Left lung (tissue), 4 donors: ENCODE measurements at regions not wholly inside any gene's neighbourhood (a gene's known extent, or its start where the extent isn't known, plus 50 kb on each side); places are given as distances from the start of the nearest gene placed in this dataset.

ENCODE experiments used
- ATAC-seq: fragments of 200-7000 bp; cut with Tn5 transposase; one replicate; pipeline ENCODE4 v1.9.1; 2020; ENCODE audit warnings: moderate library complexity
- DNase-seq, 4 donors: peaks; one replicate each; pipeline ENCODE4 v3.0.0-alpha.2; 2013 to 2020
- H3K27ac ChIP-seq, 2 donors: fragments of 200-600 bp; sonication (generic) in 1 of 2; one replicate each; pipeline versions ENCODE4 v1.5.0 to v1.8.0; 2020 to 2021
- H3K27me3 ChIP-seq, 2 donors: fragments of 200-600 bp; sonication (generic) in 1 of 2; one replicate each; pipeline versions ENCODE4 v1.5.0 to v1.8.0; 2020 to 2021
- H3K36me3 ChIP-seq, 2 donors: fragments of 200-600 bp; sonication (generic) in 1 of 2; one replicate each; pipeline versions ENCODE4 v1.5.0 to v1.8.0; 2020 to 2021
- H3K4me1 ChIP-seq, 2 donors: fragments of 200-600 bp; one replicate each; pipeline ENCODE4 v1.8.0; 2021
- H3K4me3 ChIP-seq, 2 donors: fragments of 200-600 bp; sonication (generic) in 1 of 2; one replicate each; pipeline versions ENCODE4 v1.5.0 to v1.8.0; 2020 to 2021; ENCODE audit warnings: mild to moderate bottlenecking in 1 of 2
- H3K9me3 ChIP-seq, 2 donors: fragments of 200-600 bp; sonication (generic) in 1 of 2; one replicate each; pipeline versions ENCODE4 v1.5.0 to v1.8.0; 2020 to 2021
- intact Hi-C, 2 donors: fragments of 100-400 bp; cut with DNase I; formaldehyde crosslinking; loops; one replicate each; pipeline versions ENCODE4 v1.11.2 to v1.14.2; 2022
- TF ChIP-seq, protein P1 (sequence below), 2 donors: fragments of 200-600 bp; sonication (generic) in 1 of 2; IDR thresholded peaks; one replicate each; pipeline versions ENCODE4 v1.5.0 to v1.8.0; 2021; ENCODE audit warnings: antibody characterized with exemption in 2 of 2
- donor health status: DM: no; HTN: yes; CAD: no.
- donor health status: DM: no; HTN: no; CAD: no.

DNA sequence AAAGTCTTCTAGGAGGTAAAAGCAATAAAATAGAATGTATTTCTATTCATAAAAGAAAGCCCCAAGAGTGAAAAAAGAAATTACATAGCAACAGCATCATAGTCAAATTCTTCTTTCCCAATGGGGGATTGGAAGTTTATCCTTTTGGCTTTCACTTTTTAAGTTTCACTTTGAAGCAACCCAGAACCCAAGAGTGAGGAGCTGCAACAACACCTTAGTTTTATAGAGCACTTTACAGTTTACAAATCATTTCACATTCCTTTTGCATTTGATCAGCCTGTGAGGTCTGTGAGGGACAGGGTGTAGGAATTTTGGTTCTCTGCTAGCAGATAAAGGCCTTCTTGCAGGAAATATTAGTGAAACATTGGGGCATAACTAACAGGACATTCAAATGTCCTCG is 112.0 kb upstream of the NDP start:
- intact Hi-C loops, result no loop called here
- no peak overlapping the region for H3K27ac ChIP-seq
- ATAC-seq (no peak), DNase-seq (no peak)
- TF ChIP-seq, protein P1, sequence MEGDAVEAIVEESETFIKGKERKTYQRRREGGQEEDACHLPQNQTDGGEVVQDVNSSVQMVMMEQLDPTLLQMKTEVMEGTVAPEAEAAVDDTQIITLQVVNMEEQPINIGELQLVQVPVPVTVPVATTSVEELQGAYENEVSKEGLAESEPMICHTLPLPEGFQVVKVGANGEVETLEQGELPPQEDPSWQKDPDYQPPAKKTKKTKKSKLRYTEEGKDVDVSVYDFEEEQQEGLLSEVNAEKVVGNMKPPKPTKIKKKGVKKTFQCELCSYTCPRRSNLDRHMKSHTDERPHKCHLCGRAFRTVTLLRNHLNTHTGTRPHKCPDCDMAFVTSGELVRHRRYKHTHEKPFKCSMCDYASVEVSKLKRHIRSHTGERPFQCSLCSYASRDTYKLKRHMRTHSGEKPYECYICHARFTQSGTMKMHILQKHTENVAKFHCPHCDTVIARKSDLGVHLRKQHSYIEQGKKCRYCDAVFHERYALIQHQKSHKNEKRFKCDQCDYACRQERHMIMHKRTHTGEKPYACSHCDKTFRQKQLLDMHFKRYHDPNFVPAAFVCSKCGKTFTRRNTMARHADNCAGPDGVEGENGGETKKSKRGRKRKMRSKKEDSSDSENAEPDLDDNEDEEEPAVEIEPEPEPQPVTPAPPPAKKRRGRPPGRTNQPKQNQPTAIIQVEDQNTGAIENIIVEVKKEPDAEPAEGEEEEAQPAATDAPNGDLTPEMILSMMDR (IDR thresholded peaks at IDR 0.05), result no peak
- peaks cover 0 to 3% of the 10 kb centered on the region in 2 donors for H3K27me3 ChIP-seq
- no peaks in the 10 kb centered on the region for H3K4me1 ChIP-seq
- no peak overlapping the region for H3K4me3 ChIP-seq
- H3K36me3 ChIP-seq, result no peaks in the 10 kb centered on the region
- no peaks in the 10 kb centered on the region for H3K9me3 ChIP-seq

DNA sequence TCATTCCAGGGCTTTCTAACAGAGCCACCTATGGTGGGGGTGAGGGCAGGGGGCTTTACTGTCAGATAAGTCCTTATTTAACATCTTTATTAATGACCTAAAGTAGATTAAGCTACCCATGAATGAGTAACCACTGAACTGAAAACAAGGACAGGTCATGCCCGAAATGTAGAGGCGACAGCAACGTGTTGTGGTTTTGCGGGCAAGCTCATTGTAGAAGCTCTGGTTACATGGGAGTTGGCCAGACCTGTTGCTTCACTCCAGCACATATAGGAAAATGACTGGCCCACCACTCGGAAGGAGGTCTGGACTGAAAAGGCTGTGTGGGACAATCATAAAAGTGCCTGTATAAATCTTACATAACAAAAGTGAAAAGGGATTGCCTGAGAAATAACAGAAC is 109.6 kb upstream of the NDP start:
- Histone ChIP-seq H3K4me3 (no peak overlapping the region), H3K4me1 (no peaks in the 10 kb centered on the region), H3K27me3 (peaks cover 0 to 3% of the 10 kb centered on the region in 2 donors), H3K9me3 (no peaks in the 10 kb centered on the region), H3K27ac (no peak overlapping the region), H3K36me3 (no peaks in the 10 kb centered on the region)
- TF ChIP-seq, protein P1 (IDR thresholded peaks at IDR 0.05), result no peak
- DNase-seq (no peak), ATAC-seq (no peak)
- intact Hi-C loops, result no loop called here

DNA sequence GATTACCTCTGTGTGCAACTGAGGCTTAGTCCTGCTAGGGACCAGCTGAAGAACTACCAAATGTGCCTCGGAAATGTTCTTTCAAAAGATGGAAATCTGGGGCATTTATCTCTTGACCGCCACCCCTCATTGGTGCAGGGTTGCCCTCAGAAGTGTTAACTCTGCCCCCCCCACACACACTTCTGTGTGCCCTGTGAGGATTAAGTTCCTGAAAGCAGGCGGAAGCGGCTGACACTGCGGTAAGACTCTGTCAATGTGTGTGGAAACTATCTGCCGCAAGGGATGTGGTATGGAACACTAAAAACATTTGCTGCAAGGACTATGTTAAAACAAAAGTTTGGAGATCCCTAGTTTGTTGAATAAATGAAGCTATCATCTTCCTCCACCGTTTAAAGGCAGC is 106.9 kb upstream of the NDP start:
- ATAC-seq (no peak), DNase-seq (no peak)
- no peaks in the 10 kb centered on the region for H3K4me1 ChIP-seq
- TF ChIP-seq, protein P1 (IDR thresholded peaks at IDR 0.05), result no peak
- no peak overlapping the region for H3K4me3 ChIP-seq
- H3K36me3 ChIP-seq, result no peaks in the 10 kb centered on the region
- H3K9me3 ChIP-seq, result no peaks in the 10 kb centered on the region
- intact Hi-C loops, result no loop called here
- no peak overlapping the region for H3K27ac ChIP-seq
- H3K27me3 ChIP-seq, result peaks cover 0 to 3% of the 10 kb centered on the region in 2 donors

DNA sequence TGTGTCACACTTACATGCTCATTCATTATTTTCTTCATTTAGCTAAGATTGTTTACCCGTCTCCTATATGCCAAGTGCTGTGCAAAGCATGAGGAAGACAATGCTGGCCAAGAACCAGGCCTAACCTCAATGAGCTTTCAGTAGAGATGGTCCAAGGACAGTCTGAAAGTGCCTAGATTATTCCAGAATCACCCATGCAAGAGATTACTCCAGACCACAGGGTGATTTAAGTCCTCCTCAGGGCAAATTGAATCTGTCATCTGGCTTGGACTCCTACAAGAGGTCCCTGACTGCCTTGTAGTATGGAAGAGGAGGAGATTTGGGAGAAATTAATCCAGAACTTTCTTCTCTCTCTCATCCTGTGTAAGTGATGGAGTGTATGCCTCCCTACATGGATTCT is 99.4 kb upstream of the NDP start:
- no peaks in the 10 kb centered on the region for H3K9me3 ChIP-seq
- H3K36me3 ChIP-seq, result no peaks in the 10 kb centered on the region
- intact Hi-C loops, result no loop called here
- no peak overlapping the region for H3K27ac ChIP-seq
- H3K27me3 ChIP-seq, result peaks cover 0 to 7% of the 10 kb centered on the region in 2 donors
- DNase-seq (no peak), ATAC-seq (no peak)
- H3K4me3 ChIP-seq, result no peak overlapping the region
- no peaks in the 10 kb centered on the region for H3K4me1 ChIP-seq
- TF ChIP-seq, protein P1 (IDR thresholded peaks at IDR 0.05), result no peak

DNA sequence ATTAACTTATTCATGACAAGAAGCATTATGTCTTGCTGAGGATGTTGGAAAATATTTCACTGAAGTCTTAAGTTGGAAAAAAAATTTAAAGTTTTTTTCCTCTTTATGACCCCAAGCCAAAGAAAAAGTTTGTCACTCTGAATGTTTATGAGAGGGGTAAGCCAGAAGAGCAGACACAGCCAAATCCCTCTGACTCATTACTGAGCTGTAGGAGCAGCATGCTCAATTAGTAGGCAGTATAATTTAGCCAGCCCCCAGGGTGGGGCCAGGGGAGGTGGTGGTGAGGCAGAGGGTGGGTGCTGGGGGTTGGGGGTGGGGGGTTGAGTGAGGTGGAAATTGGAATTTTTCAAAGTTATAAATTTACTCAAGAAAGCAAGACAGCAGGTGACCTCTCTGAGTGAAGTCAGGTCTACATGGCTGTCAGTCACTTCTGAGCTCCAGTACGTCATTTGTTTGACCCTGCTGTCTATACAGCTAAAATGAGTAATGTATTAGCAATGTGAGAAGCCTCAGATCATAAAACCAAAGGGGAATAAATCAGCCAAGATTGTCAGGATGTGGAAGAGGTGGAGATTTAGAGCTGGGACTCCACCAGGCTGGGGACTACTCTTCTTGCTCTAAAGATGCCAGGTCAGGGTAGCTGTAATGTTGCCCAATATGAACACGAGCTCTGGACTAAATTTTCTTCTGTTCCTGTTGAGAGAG is 98.8 kb upstream of the NDP start:
- Histone ChIP-seq H3K36me3 (no peaks in the 10 kb centered on the region), H3K27me3 (peaks cover 0 to 7% of the 10 kb centered on the region in 2 donors), H3K4me1 (no peaks in the 10 kb centered on the region), H3K27ac (no peak overlapping the region), H3K4me3 (no peak overlapping the region), H3K9me3 (no peaks in the 10 kb centered on the region)
- TF ChIP-seq, protein P1 (IDR thresholded peaks at IDR 0.05), result no peak
- DNase-seq, result no peak
- peak; percentile 17 for ATAC-seq
- intact Hi-C loops, result no loop called here
